ENCODE measurements at regions not wholly inside any gene's neighbourhood (a gene's known extent, or its start where the extent isn't known, plus 50 kb on each side); places are given as distances from the start of the nearest gene placed in this dataset.

DNA sequence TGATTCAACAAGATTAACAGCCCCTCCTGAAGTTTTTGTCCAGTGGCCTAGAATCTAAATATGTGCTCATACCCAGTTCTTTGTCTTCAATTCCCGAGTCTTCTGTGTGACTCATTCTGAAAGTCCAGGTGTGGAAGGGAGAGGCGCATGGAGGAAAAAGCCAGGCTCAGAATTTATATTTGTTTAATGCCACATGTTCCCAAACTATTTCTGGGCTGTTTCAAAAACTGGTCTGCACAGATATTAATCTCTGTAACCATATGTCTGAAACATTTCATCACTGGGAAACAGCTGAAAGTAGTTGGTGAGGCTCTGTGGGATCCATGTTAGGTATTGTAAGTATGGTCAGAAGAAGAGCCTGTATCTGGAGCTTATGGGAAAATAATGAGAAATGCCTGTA is 266.0 kb downstream of the PAX1 start:
- no peak for TF ChIP-seq POLR2AphosphoS5 (IDR thresholded peaks at IDR 0.05; ENCODE audit: low read depth, low read length)
- no peak for TF ChIP-seq POU2F2 (IDR thresholded peaks at IDR 0.05; ENCODE audit: low read depth, low read length)
- no peak for TF ChIP-seq SPI1 (IDR thresholded peaks at IDR 0.05; ENCODE audit: low read depth, low read length)
- TF ChIP-seq PAX5 (IDR thresholded peaks at IDR 0.05; ENCODE audit: insufficient read depth, low read length, severe bottlenecking), result no peak
- TF ChIP-seq POLR2A (IDR thresholded peaks at IDR 0.05; ENCODE audit: low read depth, low read length), result no peak
- TF ChIP-seq TAF1 (IDR thresholded peaks at IDR 0.05; ENCODE audit: low read depth, low read length), result no peak
- no peak for FAIRE-seq
- no peak for DNase-seq (ENCODE audit: insufficient read length, low spot score)

DNA sequence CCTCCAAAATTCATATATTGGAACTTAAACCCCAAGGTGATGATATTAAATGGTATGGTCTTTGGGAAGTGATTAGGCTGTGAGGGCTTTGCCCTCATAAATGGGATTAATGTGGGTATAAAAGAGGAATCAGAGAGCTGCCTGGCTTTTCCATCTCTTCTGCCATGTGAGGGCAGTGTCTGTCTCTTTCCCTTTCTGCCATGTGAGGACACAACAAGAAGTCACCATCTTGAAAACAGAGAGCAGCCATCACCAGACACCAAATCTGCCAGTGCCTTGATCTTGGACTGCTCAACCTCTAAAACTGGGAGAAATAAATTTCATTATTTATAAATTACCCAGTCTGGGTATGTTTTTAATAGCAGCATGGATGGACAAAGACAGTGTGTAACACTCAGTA is 263.0 kb downstream of the PAX1 start:
- no peak for DNase-seq (ENCODE audit: insufficient read length, low spot score)
- TF ChIP-seq POLR2AphosphoS5 (IDR thresholded peaks at IDR 0.05; ENCODE audit: low read depth, low read length) (no peak), TAF1 (IDR thresholded peaks at IDR 0.05; ENCODE audit: low read depth, low read length) (no peak), POU2F2 (IDR thresholded peaks at IDR 0.05; ENCODE audit: low read depth, low read length) (no peak), SPI1 (IDR thresholded peaks at IDR 0.05; ENCODE audit: low read depth, low read length) (no peak), POLR2A (IDR thresholded peaks at IDR 0.05; ENCODE audit: low read depth, low read length) (no peak), PAX5 (IDR thresholded peaks at IDR 0.05; ENCODE audit: insufficient read depth, low read length, severe bottlenecking) (no peak)
- no peak for FAIRE-seq

DNA sequence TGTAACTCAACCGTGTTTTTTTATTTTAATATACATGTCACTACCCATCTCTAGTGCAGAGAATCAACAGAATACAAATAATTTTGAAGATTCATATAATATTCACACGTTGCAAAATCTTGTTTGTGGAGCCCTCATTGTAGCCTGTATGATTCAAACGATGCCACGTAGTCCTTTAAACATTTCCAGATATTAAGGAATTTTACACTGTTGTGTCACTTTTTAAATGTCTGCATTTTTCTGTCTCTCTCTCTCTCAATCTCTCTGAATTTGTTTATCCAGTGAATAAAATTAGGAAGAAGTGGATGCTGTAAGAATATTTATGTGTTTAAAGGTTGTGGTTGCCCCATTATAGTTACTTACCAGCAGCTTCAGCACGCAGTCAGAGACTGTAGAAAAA is 262.0 kb downstream of the PAX1 start:
- TF ChIP-seq POLR2AphosphoS5 (IDR thresholded peaks at IDR 0.05; ENCODE audit: low read depth, low read length) (no peak), PAX5 (IDR thresholded peaks at IDR 0.05; ENCODE audit: insufficient read depth, low read length, severe bottlenecking) (no peak), POLR2A (IDR thresholded peaks at IDR 0.05; ENCODE audit: low read depth, low read length) (no peak), SPI1 (IDR thresholded peaks at IDR 0.05; ENCODE audit: low read depth, low read length) (no peak), POU2F2 (IDR thresholded peaks at IDR 0.05; ENCODE audit: low read depth, low read length) (no peak), TAF1 (IDR thresholded peaks at IDR 0.05; ENCODE audit: low read depth, low read length) (no peak)
- FAIRE-seq, result no peak
- no peak for DNase-seq (ENCODE audit: insufficient read length, low spot score)

DNA sequence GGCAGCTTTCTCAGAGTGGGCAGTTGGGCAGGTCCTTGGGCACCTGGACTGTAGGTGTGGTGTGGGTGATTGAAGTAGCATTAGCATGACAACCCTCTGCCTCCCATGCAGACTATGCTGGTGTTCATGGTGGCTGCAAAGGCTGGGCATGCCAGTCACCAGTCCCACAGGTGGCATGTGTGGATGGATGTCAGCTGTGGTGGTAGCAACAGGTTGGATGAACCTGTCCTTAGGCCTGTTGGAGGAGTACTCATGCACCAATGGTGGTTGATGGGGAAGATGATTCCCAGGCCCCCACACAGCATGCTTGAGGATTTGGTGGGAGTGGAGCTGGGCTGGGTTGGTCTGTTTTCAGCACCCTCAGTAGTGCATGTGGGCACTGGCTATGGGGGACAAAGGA is 251.1 kb downstream of the PAX1 start:
- DNase-seq (ENCODE audit: insufficient read length, low spot score), result no peak
- TF ChIP-seq TAF1 (IDR thresholded peaks at IDR 0.05; ENCODE audit: low read depth, low read length), result no peak
- no peak for TF ChIP-seq PAX5 (IDR thresholded peaks at IDR 0.05; ENCODE audit: insufficient read depth, low read length, severe bottlenecking)
- no peak for TF ChIP-seq SPI1 (IDR thresholded peaks at IDR 0.05; ENCODE audit: low read depth, low read length)
- no peak for TF ChIP-seq POU2F2 (IDR thresholded peaks at IDR 0.05; ENCODE audit: low read depth, low read length)
- no peak for TF ChIP-seq POLR2A (IDR thresholded peaks at IDR 0.05; ENCODE audit: low read depth, low read length)
- TF ChIP-seq POLR2AphosphoS5 (IDR thresholded peaks at IDR 0.05; ENCODE audit: low read depth, low read length), result no peak
- no peak for FAIRE-seq

DNA sequence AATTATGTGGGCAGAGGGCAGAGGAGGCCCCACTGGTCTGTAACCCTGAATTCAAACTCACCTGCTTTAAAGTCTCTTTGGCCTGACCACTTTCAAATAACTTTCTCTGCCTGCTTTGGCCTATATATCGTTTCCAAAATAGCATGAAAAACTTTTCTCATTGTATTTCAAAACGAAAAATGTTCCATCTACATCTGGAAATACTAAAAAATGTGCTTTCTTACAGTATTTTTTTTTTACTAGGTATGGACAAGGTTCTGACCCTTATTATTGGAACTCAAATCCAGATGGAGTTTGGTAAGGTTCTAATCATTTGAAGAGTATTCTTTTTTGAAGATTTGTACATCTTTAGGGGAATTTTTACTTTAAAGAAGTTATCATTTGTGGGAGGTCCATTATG is 241.9 kb downstream of the PAX1 start:
- DNase-seq (ENCODE audit: insufficient read length, low spot score) (no peak), FAIRE-seq (no peak)
- no peak for TF ChIP-seq SPI1 (IDR thresholded peaks at IDR 0.05; ENCODE audit: low read depth, low read length)
- TF ChIP-seq POU2F2 (IDR thresholded peaks at IDR 0.05; ENCODE audit: low read depth, low read length), result no peak
- TF ChIP-seq POLR2AphosphoS5 (IDR thresholded peaks at IDR 0.05; ENCODE audit: low read depth, low read length), result no peak
- TF ChIP-seq TAF1 (IDR thresholded peaks at IDR 0.05; ENCODE audit: low read depth, low read length), result no peak
- TF ChIP-seq PAX5 (IDR thresholded peaks at IDR 0.05; ENCODE audit: insufficient read depth, low read length, severe bottlenecking), result no peak
- TF ChIP-seq POLR2A (IDR thresholded peaks at IDR 0.05; ENCODE audit: low read depth, low read length), result no peak

DNA sequence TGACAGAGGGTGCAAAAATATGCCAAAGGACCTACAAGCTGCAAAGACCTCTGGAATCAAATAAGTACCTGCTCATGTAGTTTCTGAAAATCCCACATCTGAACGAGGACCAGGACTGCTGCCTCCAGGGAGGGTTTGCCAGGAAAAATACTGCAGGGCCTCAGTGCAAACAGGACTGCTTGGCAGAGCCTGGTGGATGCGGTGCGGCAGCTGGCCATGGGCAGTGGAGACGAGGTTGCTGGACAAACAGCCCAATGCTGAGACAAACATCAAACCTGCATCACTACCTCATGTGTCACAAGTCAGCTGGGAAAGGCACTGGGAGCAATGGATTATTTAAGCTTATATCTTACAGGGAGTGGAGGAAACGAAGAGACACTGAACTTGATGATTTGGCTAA is 238.8 kb downstream of the PAX1 start:
- no peak for FAIRE-seq
- TF ChIP-seq TAF1 (IDR thresholded peaks at IDR 0.05; ENCODE audit: low read depth, low read length) (no peak), SPI1 (IDR thresholded peaks at IDR 0.05; ENCODE audit: low read depth, low read length) (no peak), POU2F2 (IDR thresholded peaks at IDR 0.05; ENCODE audit: low read depth, low read length) (no peak), POLR2AphosphoS5 (IDR thresholded peaks at IDR 0.05; ENCODE audit: low read depth, low read length) (no peak), POLR2A (IDR thresholded peaks at IDR 0.05; ENCODE audit: low read depth, low read length) (no peak), PAX5 (IDR thresholded peaks at IDR 0.05; ENCODE audit: insufficient read depth, low read length, severe bottlenecking) (no peak)

DNA sequence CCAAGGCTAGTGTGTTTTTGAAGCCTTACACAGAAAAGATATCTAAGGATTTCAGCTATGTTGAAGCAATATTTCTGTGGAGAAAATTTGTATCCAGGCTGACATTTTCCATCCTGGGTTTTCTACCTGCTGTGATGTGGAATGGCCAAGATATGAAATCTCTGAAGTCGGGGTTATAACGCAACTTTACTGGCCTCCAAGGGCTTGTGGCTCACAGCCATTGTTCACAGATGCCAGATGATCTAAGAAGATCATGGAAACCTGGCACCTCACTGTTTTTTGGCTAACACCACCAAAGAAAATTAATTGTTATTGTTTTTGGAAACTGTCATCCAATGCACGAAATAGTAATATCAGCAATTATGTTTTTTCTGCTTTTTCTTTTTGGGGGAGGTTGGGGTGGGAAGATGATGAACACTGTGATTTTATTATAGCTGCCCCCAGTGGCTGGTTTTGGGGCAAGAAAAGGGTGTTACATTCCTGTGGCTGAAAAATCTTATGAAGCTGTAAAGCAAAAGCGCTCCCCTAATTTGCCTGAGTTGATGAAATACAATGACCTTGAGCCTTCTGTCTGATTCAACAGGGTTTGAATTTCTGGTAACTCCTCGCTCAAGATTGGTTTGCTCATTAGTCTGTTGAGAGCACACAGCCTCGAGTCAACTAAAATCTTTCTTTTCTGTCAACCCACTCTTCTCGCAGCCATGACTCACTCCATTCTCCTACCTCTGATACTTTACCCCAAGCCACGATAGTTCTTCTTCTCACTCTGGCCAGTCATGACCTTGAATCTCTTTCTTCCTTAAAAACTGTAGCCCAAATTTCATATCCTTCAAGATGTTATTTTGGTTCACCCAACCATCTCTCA is 236.7 kb downstream of the PAX1 start:
- no peak for TF ChIP-seq PAX5 (IDR thresholded peaks at IDR 0.05; ENCODE audit: insufficient read depth, low read length, severe bottlenecking)
- TF ChIP-seq POU2F2 (IDR thresholded peaks at IDR 0.05; ENCODE audit: low read depth, low read length), result no peak
- TF ChIP-seq TAF1 (IDR thresholded peaks at IDR 0.05; ENCODE audit: low read depth, low read length), result no peak
- TF ChIP-seq SPI1 (IDR thresholded peaks at IDR 0.05; ENCODE audit: low read depth, low read length), result no peak
- no peak for TF ChIP-seq POLR2AphosphoS5 (IDR thresholded peaks at IDR 0.05; ENCODE audit: low read depth, low read length)
- no peak for TF ChIP-seq POLR2A (IDR thresholded peaks at IDR 0.05; ENCODE audit: low read depth, low read length)
- no peak for FAIRE-seq

More for the DNA sequence above, 238.8 kb downstream of the PAX1 start:
- DNase-seq (ENCODE audit: insufficient read length, low spot score), result no peak

DNA sequence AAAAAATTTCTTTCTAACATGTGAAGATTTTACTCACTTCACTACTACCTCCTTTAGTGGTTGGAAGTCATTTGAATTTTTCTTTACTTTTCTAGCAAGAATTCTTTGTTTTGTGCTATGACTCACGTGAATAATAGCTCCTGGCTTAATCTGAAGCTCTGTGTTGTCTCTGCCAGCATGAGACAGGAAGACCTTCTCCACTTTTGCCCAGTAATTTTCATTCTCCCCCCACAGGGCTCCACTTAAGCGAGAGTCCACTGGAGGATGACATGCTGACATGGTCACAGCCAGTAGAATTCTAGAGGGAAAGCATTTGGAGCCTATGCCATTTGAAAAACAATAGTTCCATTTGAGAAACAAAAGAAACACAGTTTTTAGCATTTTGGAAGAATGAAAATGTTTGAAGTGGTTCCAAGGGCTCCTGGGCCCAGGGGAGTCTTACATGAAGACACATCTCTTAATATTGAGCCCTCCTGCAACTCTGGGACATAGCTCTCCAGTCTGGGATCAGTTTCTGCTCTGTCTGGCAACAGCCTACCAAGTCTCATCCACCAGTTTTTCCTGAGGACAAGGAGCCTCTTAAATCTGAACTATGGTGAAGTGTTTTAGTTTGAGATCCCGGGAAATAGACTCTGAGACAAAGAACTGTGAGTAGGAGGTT is 231.4 kb downstream of the PAX1 start:
- no peak for DNase-seq (ENCODE audit: insufficient read length, low spot score)
- FAIRE-seq, result no peak
- TF ChIP-seq TAF1 (IDR thresholded peaks at IDR 0.05; ENCODE audit: low read depth, low read length) (no peak), POLR2A (IDR thresholded peaks at IDR 0.05; ENCODE audit: low read depth, low read length) (no peak), POLR2AphosphoS5 (IDR thresholded peaks at IDR 0.05; ENCODE audit: low read depth, low read length) (no peak), SPI1 (IDR thresholded peaks at IDR 0.05; ENCODE audit: low read depth, low read length) (no peak), PAX5 (IDR thresholded peaks at IDR 0.05; ENCODE audit: insufficient read depth, low read length, severe bottlenecking) (no peak), POU2F2 (IDR thresholded peaks at IDR 0.05; ENCODE audit: low read depth, low read length) (no peak)

More for the DNA sequence above, 236.7 kb downstream of the PAX1 start:
- no peak for DNase-seq (ENCODE audit: insufficient read length, low spot score)

DNA sequence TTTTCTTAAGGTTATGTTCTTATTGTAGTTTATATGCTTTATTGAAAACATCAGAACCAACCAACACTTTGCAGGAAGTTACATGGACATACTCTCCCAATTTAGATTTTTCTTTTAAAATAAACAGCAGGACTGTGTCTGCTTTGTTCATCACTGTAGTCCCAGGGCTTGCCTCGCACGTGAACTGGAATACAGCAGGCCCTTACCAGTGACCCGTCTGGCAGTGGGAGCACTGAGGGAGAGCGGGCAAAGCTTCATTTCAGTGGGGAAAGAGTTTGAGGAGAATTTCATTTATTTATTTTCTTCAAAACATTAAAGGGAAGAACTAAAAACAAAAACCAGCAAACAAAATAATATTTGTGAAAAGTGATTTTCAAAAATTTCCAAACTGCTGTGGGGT is 230.8 kb downstream of the PAX1 start:
- TF ChIP-seq PAX5 (IDR thresholded peaks at IDR 0.05; ENCODE audit: insufficient read depth, low read length, severe bottlenecking), result no peak
- TF ChIP-seq POU2F2 (IDR thresholded peaks at IDR 0.05; ENCODE audit: low read depth, low read length), result no peak
- TF ChIP-seq POLR2A (IDR thresholded peaks at IDR 0.05; ENCODE audit: low read depth, low read length), result no peak
- TF ChIP-seq SPI1 (IDR thresholded peaks at IDR 0.05; ENCODE audit: low read depth, low read length), result no peak
- no peak for TF ChIP-seq TAF1 (IDR thresholded peaks at IDR 0.05; ENCODE audit: low read depth, low read length)
- no peak for TF ChIP-seq POLR2AphosphoS5 (IDR thresholded peaks at IDR 0.05; ENCODE audit: low read depth, low read length)
- DNase-seq (ENCODE audit: insufficient read length, low spot score) (no peak), FAIRE-seq (no peak)
